ENCODE measurements at regions not wholly inside any gene's neighbourhood (a gene's known extent, or its start where the extent isn't known, plus 50 kb on each side); places are given as distances from the start of the nearest gene placed in this dataset.

- Histone ChIP-seq H3K9ac (no peak overlapping the region), H3K4me1 (peaks cover 11% of the 10 kb centered on the region), H3K27ac (no peak overlapping the region), H3K36me3 (no peaks in the 10 kb centered on the region), H3K4me3 (no peak overlapping the region), H3K9me3 (ENCODE audit: low read depth) (no peaks in the 10 kb centered on the region), H4K20me1 (ENCODE audit: low read depth) (no peaks in the 10 kb centered on the region), H3K27me3 (peaks cover 6% of the 10 kb centered on the region), H2AFZ (replicated peaks) (no peak overlapping the region), H3K4me2 (peak overlapping the region; percentile 42), H3F3A (ENCODE audit: low read depth) (peaks cover 5% of the 10 kb centered on the region), H3K79me2 (ENCODE audit: low read depth) (no peaks in the 10 kb centered on the region)
- Mint-ChIP-seq H3K27ac (no peak overlapping the region), H3K4me3 (no peak overlapping the region), H3K9me3 (no peaks in the 10 kb centered on the region), H3K36me3 (no peaks in the 10 kb centered on the region), H3K27me3 (ENCODE audit: insufficient read depth, low read depth) (peaks cover 5% of the 10 kb centered on the region), H3K4me1 (peaks cover 6% of the 10 kb centered on the region)
- TF ChIP-seq EZH2 (IDR thresholded peaks at IDR 0.05), result no peak
- TF ChIP-seq EZH2phosphoT487 (IDR thresholded peaks at IDR 0.05), result no peak
- no peak for TF ChIP-seq CTCF (IDR thresholded peaks at IDR 0.05)
- no peak for DNase-seq (ENCODE audit: low spot score)
Observed at GRCh38 chr9:96086936-96087571, 211.6 kb downstream of the ERCC6L2 start.

DNA sequence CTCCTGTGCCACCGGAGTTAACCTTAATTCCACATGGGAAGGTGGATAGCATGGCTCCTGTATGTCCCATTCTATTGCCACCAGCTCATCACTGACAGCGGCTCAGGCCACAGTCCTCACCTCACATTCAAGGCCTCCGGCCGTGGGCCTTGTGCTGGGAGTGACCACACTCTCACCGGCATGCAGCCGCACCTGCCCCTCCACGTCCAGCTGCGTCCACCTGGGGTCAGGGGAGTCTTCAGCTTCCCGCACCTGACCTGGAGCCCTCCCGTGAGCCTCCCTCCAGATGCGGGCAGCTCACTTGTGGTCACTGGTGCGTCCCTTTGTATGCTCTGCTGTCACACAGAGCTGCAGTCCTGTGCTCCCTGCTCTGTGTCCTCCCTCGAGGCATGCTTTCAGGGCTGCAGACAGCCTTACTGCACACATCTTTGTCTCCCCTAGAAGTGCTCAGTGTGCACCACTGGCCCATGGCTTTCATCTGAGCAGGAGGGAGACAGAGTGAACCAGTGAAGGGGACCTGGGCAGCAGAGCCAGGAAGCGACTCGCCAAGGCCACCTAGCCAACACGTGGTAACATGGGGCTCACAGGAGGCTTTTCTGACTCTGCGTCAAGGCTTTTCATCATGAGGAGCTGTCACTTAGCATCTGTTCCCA lies 210.1 kb downstream of the ERCC6L2 start:
- peaks cover 11% of the 10 kb centered on the region for H3K4me1 ChIP-seq
- peaks cover 4% of the 10 kb centered on the region for H3K27me3 Mint-ChIP-seq (ENCODE audit: insufficient read depth, low read depth)

GRCh38 chr9:96084331-96084734 lies 208.8 kb downstream of the ERCC6L2 start:
- no peak overlapping the region for H3K27ac Mint-ChIP-seq
- Histone ChIP-seq H3K4me3 (no peak overlapping the region), H3K27me3 (peaks cover 6% of the 10 kb centered on the region), H3K4me1 (peaks cover 18% of the 10 kb centered on the region), H2AFZ (replicated peaks) (no peak overlapping the region), H3K9me3 (ENCODE audit: low read depth) (no peaks in the 10 kb centered on the region), H3K36me3 (no peaks in the 10 kb centered on the region), H3F3A (ENCODE audit: low read depth) (peaks cover 7% of the 10 kb centered on the region), H3K9ac (no peak overlapping the region), H3K79me2 (ENCODE audit: low read depth) (no peaks in the 10 kb centered on the region), H3K4me2 (no peak overlapping the region), H3K27ac (no peak overlapping the region), H4K20me1 (ENCODE audit: low read depth) (no peaks in the 10 kb centered on the region)
- peaks cover 6% of the 10 kb centered on the region for H3K4me1 Mint-ChIP-seq
- H3K9me3 Mint-ChIP-seq, result no peaks in the 10 kb centered on the region
- no peak for DNase-seq (ENCODE audit: low spot score)
- no peaks in the 10 kb centered on the region for H3K36me3 Mint-ChIP-seq
- TF ChIP-seq CTCF (IDR thresholded peaks at IDR 0.05), result no peak
- no peak for TF ChIP-seq EZH2 (IDR thresholded peaks at IDR 0.05)
- no peak for TF ChIP-seq EZH2phosphoT487 (IDR thresholded peaks at IDR 0.05)
- no peak overlapping the region for H3K4me3 Mint-ChIP-seq
- H3K27me3 Mint-ChIP-seq (ENCODE audit: insufficient read depth, low read depth), result peaks cover 9% of the 10 kb centered on the region

More for the DNA sequence above, 210.1 kb downstream of the ERCC6L2 start:
- no peak overlapping the region for H2AFZ ChIP-seq (replicated peaks)
- no peak overlapping the region for H3K4me2 ChIP-seq
- H3K27me3 ChIP-seq, result peaks cover 6% of the 10 kb centered on the region
- Mint-ChIP-seq H3K4me3 (no peak overlapping the region), H3K4me1 (peaks cover 6% of the 10 kb centered on the region), H3K36me3 (no peaks in the 10 kb centered on the region), H3K27ac (no peak overlapping the region), H3K9me3 (no peaks in the 10 kb centered on the region)
- no peaks in the 10 kb centered on the region for H3K36me3 ChIP-seq
- H4K20me1 ChIP-seq (ENCODE audit: low read depth), result no peaks in the 10 kb centered on the region
- TF ChIP-seq EZH2phosphoT487 (IDR thresholded peaks at IDR 0.05) (no peak), CTCF (IDR thresholded peaks at IDR 0.05) (no peak), EZH2 (IDR thresholded peaks at IDR 0.05) (no peak)
- H3K27ac ChIP-seq, result no peak overlapping the region
- H3K4me3 ChIP-seq, result no peak overlapping the region
- no peak for DNase-seq (ENCODE audit: low spot score)
- H3K9ac ChIP-seq, result no peak overlapping the region
- no peaks in the 10 kb centered on the region for H3K79me2 ChIP-seq (ENCODE audit: low read depth)
- H3F3A ChIP-seq (ENCODE audit: low read depth), result peaks cover 5% of the 10 kb centered on the region
- no peaks in the 10 kb centered on the region for H3K9me3 ChIP-seq (ENCODE audit: low read depth)
